NCI-H2081 treated with DMSO at 0.1 percent for 48 hours (cell line): ENCODE measurements at regions not wholly inside any gene's neighbourhood (a gene's known extent, or its start where the extent isn't known, plus 50 kb on each side); places are given as distances from the start of the nearest gene placed in this dataset.

Source experiments
- DNase-seq: peaks from one replicate; lab custom pipeline; 2025; lab: John Stamatoyannopoulos, UW

DNA sequence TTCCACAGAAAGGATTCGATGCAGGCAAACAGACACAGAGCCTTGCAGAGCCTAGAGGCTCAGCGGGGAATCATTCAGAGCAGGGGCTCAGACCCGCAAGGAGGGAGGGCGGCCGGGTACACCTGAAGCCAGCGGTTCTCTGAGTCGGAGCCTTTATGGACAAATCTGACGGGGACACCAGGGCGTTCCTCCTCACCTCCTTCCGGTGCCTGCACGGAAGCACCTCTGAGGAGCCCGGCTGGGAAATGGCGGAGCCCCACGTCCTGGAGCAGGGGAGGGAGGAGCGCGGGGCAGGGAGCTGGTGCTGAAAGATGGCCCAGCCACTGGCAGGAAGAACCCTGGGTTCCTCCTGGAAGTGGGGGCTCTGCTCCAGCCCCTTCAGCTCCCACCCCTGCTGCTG, 193.5 kb upstream of the ALKAL2 start:
- DNase-seq, result no peak

DNA sequence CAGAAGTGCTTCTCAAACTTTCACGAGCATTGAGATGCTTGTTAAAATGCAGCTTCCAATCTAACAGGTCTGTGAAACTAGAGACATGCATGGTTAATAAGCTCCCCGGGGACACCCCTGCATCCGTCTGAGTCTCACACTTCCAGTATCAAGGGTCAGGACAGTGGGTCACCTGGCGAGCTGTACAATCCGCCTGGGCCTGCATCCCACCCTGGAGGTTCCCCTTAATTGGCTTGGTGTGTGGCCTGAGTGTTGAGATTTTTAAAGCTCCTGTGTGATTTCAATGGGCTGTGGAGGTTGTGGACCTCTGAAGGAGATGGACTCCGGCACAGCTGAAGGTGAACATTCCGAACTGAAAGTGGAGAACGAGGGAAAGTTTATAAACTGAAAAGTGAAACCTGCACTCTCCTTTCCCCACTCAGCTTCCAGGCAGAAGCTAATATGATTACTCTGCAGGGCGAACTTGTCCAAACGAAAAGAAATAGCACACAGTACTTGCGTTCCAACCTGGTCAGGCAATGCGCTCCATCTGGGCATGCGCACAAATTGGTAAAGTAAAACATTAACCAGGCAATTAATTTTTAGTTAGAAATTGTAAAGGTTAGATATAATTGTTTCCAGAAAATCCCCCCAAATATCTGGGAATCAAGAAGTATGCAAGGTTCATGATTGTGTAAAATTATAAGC, 191.7 kb upstream of the ALKAL2 start:
- no peak for DNase-seq

DNA sequence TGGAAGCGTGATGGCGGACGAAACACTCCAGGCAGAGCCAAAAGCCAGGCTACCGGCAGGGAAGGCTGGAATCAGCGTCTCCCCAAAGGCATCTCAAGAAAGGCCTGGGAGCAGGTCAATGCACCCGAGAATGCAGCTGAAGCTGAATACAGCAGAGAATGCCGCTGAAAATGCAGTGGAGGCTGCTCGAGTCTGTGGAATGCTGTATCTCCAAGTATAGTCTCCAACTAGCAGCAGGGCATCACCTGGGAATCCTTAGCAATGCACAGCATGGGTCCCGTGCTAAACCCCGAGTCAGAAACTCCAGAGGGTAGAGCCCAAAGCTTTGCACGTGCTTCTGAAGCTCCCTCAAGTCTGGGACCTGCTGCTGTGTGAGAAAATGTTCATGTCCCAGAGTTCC, 191.1 kb upstream of the ALKAL2 start:
- no peak for DNase-seq

DNA sequence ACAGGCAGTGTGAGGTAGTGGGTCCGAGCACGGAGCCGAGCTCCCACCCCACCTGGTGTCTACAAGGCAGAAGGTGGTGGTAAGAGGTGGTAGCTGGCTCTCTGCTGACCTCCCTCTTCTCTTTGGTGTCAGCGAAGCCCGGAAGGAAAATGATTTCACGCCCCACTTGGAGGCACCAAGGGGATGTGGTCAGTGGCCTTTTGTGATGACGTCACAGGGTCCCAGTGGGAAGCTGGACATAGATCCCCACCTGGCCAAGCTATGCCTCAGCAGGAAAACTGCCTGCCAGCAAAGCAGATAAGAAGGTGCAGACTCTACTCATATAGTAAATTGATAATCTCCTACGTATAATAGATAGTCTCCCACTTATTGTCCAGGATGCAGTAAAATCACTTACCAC, 183.7 kb upstream of the ALKAL2 start:
- DNase-seq, result no peak

DNA sequence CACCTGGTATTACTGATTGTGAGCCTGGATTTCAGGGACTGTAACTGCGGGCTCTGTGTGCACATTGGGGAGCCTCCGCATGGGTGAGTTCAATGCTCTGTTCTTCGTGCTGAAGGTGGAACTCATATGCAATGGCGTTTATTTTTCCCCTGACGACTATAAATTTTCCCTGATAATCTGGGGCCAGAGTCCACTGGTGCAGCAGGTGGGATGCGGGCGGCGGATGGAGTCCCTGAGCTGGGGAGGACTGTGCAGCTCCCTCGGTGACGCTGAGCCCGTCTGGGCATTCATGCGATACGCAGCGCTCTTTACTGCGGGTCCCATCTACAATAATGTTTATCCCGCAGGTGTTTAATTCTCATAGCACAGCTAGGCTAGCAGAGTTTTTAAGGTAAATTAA, 181.6 kb upstream of the ALKAL2 start:
- DNase-seq, result no peak

DNA sequence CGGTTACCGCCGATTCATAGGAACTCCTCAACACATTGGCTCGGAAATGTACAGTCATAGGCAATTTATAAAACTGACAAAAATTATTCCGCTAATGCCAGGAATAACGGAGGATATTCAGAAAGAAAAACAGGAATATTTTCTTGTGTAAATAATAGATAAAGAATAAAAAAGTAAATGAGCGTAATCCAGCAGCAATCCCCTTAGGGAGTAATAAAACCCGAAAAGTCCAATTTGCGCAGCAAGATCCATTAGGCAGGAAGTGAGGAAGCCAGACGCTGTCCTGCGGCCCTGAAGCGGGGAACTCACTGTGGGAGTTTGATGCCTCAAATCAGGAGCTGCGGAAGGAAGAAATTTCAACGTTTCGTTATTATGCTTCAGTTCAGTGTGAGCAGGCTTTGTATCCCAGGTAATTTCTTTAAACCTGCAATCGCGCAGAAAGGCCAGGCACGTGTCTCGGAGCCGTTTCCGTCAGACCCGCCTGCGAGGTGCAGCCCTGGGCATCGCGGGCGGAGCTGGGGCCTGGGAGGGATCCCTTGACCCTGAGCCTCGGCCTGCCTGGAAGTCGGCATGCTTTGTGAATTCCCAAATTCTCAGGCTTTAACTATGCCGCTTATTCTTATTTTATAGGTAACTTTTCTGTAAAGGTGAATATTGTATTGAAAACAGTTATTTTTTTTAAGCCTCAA, 180.9 kb upstream of the ALKAL2 start:
- no peak for DNase-seq

DNA sequence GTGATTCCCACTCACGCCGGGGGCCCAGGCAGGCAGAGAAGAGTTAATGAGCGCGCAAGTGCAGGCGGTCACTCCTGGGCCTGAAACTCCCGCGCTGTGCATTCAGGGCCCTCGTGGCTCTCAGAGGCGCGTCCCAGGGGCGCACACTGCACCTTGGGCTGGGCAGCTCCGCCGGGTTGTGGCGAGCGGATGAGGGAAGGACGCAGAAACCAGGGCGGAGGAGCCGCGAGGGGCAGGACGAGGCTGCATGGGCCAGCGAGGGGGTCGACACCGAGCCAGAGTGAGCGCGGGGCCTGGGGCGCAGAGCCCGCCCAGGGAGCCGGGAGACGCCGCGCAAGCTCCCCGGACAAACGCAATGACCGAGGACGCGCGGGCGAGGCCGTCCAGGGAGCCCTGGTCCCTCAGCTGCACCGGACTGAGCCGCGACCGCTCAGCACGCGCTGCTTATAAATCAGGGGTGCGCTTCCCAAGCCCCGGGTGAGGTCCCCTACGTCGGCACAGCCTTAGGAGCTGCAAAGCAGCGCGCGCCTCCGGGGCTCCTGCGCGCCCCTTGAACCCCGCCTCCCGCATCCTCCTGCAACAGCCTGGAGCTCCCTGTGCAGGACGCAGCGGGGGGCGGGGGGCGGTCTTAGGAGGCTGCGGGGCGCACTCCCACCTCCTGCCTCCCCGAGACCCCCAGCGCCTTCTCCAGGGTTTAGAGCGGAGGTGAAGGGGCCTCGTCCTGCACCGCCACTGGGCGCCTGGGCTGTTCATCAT, 180.2 kb upstream of the ALKAL2 start:
- DNase-seq, result no peak

DNA sequence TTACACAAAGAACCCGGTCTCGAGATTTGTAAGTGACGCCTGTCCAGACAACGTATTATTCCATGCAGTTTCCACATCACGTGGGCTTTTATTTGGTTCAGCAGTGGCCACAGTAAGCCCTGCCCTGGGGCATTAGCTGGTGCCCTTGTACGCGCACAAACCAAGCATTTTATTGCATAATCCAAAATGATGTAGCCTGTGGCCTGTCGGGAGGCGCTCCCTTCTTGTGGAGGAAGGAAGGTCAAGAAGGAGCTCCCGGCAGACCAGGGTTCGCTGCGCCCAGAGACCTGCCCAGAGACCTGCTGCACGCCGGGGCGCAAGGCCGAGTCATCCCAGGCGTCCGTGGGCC, 179.6 kb upstream of the ALKAL2 start:
- DNase-seq, result no peak

DNA sequence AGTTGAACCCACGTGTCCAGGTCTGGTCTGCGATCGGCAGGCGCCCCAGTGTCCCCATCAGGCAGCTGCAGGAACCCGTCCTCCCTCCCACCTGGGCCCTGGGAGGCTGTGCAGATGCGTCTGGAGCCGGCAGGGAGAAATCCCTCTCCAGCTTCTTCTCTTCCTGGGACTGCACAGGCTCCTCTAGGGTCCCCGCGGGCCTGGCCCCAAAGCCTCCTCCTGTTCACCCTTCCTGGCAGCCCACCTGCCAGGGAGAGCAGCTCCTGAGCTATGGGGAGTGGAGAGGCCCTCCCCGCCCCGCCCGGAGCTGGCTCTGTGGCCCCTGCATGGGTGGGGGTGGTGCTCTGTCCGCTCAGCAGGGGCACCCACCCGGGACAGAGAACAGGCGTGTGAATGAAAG, 179.2 kb upstream of the ALKAL2 start:
- DNase-seq, result no peak

DNA sequence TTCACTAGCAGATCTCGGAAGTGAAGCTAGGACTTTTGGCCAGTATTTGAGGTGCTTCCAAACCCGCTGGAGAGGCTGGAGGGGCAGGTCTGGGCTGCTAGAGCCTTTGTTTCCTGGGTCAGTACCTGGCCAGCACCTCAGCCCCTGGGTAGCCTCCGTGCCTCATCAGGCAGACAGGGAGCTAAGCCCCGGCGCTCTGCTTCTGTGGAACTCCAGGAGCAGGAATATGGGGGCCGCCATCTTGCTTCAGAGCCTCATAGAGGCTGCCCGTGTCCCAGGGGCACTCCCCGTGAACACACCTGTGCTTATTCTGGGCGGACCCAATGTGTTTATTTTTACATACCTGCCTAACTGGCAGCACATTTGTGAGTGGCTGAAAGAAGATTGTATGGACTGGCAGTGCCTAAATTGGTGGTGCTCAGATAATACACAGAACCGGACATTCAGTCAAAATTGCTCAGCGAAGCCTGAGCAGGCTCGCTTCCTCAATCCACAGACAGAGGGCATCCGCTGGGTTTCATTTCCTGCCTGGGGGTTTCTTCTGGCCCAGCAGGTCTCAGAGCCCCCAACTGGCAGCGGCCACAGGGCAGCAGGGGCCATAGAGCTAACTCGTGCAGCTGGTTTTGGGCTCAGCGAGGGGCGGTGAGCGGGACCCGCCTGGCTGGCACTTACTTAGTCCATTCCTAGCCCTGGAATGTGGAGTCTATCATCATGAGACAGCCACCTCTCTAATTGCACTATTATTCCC, 176.8 kb upstream of the ALKAL2 start:
- DNase-seq, result no peak

DNA sequence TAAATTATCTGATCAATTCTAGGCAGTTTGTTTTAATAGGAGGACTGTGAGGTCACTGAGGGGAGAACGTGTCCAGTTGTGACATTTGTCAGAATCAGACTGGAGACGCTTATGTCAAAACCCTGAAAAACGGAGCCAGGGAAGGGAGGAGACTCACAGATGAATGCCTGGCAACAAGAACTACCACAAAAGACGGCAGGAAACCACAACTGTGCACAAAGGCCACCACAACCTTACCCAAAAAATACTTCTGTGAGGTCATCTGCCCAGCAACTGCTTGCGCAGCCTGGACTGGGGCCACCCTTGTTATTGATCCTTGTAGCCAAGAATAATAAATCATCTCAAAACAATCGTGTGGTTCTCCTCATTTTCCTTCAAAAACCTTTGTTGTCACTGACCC, 173.0 kb upstream of the ALKAL2 start:
- DNase-seq, result no peak

DNA sequence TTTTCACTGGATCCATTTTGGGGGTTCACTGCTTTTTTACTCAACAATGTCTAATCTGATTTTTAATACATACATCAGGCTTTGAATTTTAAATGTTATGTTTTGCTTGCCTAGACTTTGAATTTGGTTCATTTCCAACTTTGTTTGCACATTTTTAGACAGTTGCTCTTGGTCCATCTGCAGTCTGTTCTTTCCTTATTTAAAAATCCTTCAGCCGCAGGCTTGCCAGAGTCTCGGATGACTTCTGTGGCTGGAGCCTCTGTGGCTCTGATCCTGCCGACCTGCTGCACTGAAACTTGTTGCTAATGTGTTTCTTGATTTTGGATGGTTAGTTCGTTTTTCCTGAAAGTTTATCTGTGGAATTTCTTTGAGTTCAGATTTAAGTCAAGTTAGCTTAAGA, 172.0 kb upstream of the ALKAL2 start:
- DNase-seq, result no peak

DNA sequence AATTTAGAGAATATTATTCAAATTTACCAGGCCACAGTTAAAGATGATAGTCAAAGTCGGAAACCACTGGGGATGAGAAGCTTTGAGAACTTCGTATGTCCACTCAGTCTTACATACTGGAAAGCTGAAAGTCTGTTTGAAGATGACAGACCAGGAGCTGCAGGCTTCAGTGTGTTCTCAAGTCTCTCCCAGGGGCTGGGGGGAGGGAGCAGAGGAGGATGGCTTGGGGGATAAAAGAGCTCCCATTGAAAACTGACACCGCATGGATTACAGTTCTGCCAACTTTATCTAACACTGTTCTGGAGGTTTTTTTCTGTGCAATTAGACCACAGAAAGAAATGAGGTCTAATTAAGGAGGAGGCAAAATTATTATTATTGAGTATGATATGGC, 170.5 kb upstream of the ALKAL2 start:
- no peak for DNase-seq

DNA sequence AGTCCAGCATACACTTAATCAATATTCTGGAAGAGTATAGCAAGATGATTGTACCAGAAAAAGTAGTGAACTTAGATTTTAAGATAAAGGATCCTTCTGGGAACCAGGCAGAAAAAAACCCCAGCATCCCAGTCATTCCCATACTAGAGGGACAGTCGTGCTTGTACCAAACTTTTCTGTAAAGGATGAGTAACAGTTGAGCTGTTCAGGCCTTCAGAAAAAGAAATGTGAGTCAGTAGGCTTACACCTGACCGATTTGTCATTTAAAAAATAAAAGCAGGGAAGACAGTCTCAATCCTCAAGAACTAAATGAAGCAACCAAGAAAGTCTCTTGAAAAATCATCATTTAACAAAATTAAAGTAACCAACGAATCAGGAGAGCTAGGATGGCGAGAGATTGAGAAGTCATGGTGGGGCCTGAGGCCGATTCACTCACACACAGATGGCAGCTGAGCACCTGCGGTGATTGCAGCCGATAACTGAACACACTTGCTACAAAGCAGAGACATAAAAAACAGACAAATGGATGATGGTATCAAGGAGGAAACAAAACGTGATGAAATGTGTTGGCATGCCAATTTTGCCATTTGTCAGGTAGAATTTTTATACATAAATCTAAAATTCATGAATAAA, 170.0 kb upstream of the ALKAL2 start:
- DNase-seq, result no peak

DNA sequence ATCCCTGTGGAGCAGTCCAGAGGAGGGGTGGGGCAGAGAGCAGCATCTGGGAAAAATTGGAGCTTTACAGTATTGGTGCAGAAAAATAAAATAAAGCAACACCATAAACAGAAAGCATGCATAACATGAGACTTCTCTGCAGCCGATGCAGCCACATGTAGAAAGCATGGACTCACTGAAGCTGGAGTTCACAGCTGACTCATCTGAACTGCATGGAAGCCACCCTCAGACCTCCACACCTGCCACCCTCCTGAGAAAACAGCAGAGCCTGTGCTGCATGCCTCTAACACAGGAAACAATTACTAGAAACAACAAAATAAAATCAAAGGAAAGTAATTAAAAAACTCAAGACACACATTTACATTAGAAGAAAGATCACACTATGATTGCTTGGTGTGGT, 169.4 kb upstream of the ALKAL2 start:
- DNase-seq, result no peak

DNA sequence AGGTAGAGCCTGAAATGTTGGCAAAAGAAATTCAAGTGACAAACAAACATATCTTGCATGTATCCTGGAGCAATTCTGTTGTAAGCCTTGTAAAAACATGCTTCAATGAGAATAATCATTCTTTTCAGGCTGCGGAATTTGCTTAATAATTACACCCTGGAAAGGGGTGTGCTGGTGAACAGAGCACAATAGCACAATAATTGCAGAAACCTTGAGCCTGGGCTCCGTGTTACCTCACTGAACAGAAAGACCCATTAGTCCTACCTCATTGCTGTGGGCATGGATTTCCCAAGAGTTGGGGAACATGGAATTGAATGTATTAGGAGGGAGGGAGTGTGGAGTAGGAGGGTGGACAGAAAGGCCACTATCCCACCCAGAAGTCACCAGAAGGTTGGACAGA, 168.0 kb upstream of the ALKAL2 start:
- DNase-seq, result no peak

DNA sequence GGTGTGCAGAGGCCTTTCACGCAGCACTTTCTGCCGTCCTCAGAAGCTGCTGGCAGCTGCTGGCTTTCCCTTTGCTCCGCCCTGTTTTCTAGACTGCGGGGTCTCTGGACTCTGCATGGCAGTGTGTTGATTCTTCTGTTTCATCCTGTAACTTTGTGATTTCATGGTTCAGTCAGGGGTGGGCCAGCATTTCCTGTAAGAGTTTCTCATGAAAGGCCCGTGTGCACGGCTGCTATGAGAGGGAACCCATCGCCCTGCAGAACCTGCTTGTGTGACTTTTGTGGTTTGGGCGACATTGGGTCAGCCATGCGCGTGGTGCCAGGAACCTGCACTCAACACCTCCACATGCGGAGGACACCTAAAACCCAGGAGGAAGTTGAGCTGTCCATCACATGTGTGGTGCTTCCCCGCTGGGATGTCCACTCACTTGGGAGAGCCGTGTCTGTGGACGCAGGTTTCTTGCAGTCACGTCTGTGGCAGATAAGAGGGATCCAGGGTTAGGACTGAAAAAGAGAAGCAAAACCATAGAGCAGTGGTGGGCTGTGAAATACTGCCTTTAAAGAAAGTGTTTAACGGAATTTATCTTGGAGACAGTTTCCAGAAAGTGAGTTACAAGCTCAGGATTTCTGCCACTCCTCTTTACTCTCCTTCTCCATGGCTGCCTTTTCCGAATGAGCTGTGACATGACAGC, 167.3 kb upstream of the ALKAL2 start:
- no peak for DNase-seq

DNA sequence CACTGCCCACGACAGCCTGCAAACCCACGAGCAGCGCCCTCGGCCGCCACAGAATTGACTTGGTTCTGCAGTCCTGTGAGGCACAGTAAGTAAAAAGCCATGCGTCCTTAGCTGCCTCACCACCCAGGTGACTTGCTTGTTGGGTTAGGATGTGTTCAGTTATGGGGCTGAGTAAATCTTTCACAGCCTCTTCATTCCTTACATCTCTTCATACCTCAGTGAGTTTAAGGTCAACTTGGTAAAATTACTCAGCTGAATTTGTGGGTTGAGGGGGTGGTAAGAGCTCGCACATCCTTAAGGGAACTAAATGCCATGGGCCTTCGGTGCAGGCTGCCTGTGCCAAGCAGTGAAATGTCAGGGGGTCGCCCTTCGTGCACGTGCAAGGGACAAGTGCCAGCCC, 165.2 kb upstream of the ALKAL2 start:
- DNase-seq, result no peak

DNA sequence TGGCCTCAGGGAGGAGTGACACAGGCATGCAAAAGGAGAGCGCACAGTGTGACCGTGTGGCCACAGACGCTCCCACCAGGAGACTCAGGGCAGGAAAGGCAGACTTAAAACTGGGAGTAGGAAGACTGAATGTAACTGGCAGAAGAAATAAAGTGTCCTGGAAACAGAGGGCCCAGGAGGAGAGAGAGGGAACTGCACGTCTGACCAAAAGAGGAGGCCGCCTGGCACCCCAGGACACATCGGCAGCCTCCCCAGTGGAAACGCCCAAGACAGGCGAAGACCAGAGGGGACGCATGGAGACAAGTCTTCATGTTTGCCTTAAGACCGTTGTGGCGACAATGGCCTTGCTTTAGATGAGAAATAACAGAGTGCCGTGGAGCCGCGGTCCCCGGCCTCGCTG, 163.6 kb upstream of the ALKAL2 start:
- DNase-seq, result no peak

DNA sequence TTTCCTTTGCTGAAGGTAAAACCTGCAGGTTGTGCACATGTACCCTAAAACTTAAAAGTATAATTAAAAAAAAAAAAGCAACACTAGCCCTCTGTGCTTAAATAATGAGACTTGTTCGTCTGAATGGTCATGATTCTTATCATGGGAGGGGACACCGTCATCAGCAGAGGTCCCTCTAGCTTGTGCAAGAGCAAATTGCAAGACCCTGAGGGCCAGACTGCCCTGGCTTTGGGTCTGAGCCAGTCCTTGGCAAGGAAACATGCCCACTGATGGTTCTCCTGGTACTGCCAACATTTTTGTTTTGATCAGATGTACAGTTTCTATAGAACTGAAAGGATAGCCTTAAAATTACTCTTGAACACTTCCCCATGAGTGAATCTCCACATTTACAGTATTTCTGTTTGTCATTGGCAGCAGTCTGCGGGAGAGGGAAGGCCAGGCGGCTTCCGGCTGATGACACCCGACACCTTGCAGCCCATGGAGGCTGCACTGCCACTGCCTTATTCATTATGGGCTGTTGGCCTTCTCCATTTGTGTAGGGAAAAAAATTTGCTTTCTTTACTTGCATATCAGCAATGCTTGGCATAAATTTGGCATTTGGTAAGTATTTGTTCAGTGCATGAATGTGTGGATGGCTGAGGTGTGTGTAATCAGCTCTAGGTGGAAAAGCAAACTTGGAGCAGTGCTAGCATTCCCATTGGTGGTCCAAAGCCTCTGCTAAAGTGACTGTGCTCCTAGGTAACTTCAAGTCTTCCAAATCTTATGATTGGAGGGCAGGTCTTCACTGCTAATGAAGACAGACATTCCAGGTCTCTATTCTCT, 161.6 kb upstream of the ALKAL2 start:
- DNase-seq, result no peak
